ENCODE measurements at regions not wholly inside any gene's neighbourhood (a gene's known extent, or its start where the extent isn't known, plus 50 kb on each side); places are given as distances from the start of the nearest gene placed in this dataset.

GRCh38 chr3:165644331-165644730 is 192.9 kb downstream of the BCHE start:
- TF ChIP-seq ZFP3 (CRISPR knock-in tag; IDR thresholded peaks at IDR 0.05) (no peak), ARNTL (CRISPR knock-in tag; IDR thresholded peaks at IDR 0.05; ENCODE audit: borderline replicate concordance, low read depth) (no peak), PPARA (CRISPR knock-in tag; IDR thresholded peaks at IDR 0.05; ENCODE audit: borderline replicate concordance) (no peak), ZC3H10 (CRISPR knock-in tag; IDR thresholded peaks at IDR 0.05) (no peak), ESRRG (CRISPR knock-in tag; IDR thresholded peaks at IDR 0.05) (no peak), ZNF70 (CRISPR knock-in tag; IDR thresholded peaks at IDR 0.05) (no peak), POU6F1 (CRISPR knock-in tag; IDR thresholded peaks at IDR 0.05; ENCODE audit: borderline replicate concordance, low read depth) (no peak)
- TF ChIP-seq, protein P1, sequence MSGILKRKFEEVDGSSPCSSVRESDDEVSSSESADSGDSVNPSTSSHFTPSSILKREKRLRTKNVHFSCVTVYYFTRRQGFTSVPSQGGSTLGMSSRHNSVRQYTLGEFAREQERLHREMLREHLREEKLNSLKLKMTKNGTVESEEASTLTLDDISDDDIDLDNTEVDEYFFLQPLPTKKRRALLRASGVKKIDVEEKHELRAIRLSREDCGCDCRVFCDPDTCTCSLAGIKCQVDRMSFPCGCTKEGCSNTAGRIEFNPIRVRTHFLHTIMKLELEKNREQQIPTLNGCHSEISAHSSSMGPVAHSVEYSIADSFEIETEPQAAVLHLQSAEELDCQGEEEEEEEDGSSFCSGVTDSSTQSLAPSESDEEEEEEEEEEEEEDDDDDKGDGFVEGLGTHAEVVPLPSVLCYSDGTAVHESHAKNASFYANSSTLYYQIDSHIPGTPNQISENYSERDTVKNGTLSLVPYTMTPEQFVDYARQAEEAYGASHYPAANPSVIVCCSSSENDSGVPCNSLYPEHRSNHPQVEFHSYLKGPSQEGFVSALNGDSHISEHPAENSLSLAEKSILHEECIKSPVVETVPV (CRISPR knock-in tag; IDR thresholded peaks at IDR 0.05) = no peak
- TF ChIP-seq, protein P2, sequence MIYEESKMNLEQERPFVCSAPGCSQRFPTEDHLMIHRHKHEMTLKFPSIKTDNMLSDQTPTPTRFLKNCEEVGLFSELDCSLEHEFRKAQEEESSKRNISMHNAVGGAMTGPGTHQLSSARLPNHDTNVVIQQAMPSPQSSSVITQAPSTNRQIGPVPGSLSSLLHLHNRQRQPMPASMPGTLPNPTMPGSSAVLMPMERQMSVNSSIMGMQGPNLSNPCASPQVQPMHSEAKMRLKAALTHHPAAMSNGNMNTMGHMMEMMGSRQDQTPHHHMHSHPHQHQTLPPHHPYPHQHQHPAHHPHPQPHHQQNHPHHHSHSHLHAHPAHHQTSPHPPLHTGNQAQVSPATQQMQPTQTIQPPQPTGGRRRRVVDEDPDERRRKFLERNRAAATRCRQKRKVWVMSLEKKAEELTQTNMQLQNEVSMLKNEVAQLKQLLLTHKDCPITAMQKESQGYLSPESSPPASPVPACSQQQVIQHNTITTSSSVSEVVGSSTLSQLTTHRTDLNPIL (CRISPR knock-in tag; IDR thresholded peaks at IDR 0.05; ENCODE audit: low read depth) = no peak
